CD4-positive, alpha-beta T cell (primary cell): ENCODE measurements at regions not wholly inside any gene's neighbourhood (a gene's known extent, or its start where the extent isn't known, plus 50 kb on each side); places are given as distances from the start of the nearest gene placed in this dataset.

Experiments used
- ATAC-seq: fragments of 200-7000 bp; cut with Tn5 transposase; one replicate; pipeline ENCODE4 v1.10.0; 2022; ENCODE audit warnings: mild to moderate bottlenecking; ENCODE audit not compliant: poor library complexity
- CTCF ChIA-PET: fragments of 350-600 bp; sonication (Branson Sonifier 250); formaldehyde crosslinking; loops from one replicate; lab custom pipeline; 2021; ENCODE audit warnings: antibody characterized with exemption, inconsistent platforms; lab: Charles Lee
- POLR2A ChIA-PET: fragments of 350-600 bp; sonication (Branson Sonifier 250); formaldehyde crosslinking; loops from one replicate; lab custom pipeline; 2021; ENCODE audit warnings: antibody characterized with exemption, inconsistent platforms; lab: Charles Lee
- DNase-seq, 14 experiments: peaks; one replicate each; pipeline ENCODE4 v3.0.0-alpha.2; 2013 to 2020; ENCODE audit warnings: mixed read lengths in 2 of 14
- H3K27ac ChIP-seq, 2 donors: one replicate each; pipeline versions ENCODE4 v1.5.1 to v1.7.0; 2013; ENCODE audit warnings: low read length in 2 of 2, low read depth in 1 of 2, mild to moderate bottlenecking in 1 of 2
- H3K27me3 ChIP-seq, 2 experiments: 1 replicate in 1 of 2; 2 replicates in 1 of 2; pipeline versions ENCODE4 v1.6.1 to v1.7.0; 2013; ENCODE audit warnings: low read length in 2 of 2, control low read depth in 1 of 2, mild to moderate bottlenecking in 1 of 2, moderate library complexity in 1 of 2; ENCODE audit not compliant: insufficient read depth in 2 of 2, control insufficient read depth in 1 of 2
- H3K36me3 ChIP-seq: one replicate; pipeline ENCODE4 v1.6.1; 2013; ENCODE audit warnings: low read length, control low read depth; ENCODE audit not compliant: insufficient read depth
- H3K4me1 ChIP-seq: one replicate; pipeline ENCODE4 v1.6.1; 2013; ENCODE audit warnings: low read length, control low read depth; ENCODE audit not compliant: insufficient read depth
- H3K4me3 ChIP-seq: one replicate; pipeline ENCODE4 v1.5.1; 2013; ENCODE audit warnings: mild to moderate bottlenecking, low read length, moderate library complexity
- H3K9me3 ChIP-seq, 2 experiments: 1 replicate in 1 of 2; 2 replicates in 1 of 2; pipeline versions ENCODE4 v1.6.1 to v1.7.0; 2013; ENCODE audit warnings: low read length in 2 of 2, mild to moderate bottlenecking in 2 of 2, control low read depth in 1 of 2, moderate library complexity in 1 of 2; ENCODE audit not compliant: control insufficient read depth in 1 of 2, insufficient read depth in 1 of 2
- H3K27ac Mint-ChIP-seq: one replicate; pipeline ENCODE4 v1.8.0; 2020; ENCODE audit warnings: mixed read lengths
- H3K27me3 Mint-ChIP-seq: one replicate; pipeline ENCODE4 v1.8.0; 2021; ENCODE audit warnings: mixed read lengths
- H3K36me3 Mint-ChIP-seq: one replicate; pipeline ENCODE4 v1.8.0; 2021; ENCODE audit warnings: low read depth, mixed read lengths
- H3K4me1 Mint-ChIP-seq: one replicate; pipeline ENCODE4 v1.8.0; 2021; ENCODE audit warnings: low read depth, mixed read lengths
- H3K4me3 Mint-ChIP-seq: one replicate; pipeline ENCODE4 v1.8.0; 2020; ENCODE audit warnings: mild to moderate bottlenecking, mixed read lengths
- H3K9me3 Mint-ChIP-seq: one replicate; pipeline ENCODE4 v1.8.0; 2020; ENCODE audit warnings: mixed read lengths
- intact Hi-C, 2 experiments: fragments of 100-400 bp; cut with DNase I in 1 of 2; cut with micrococcal nuclease in 1 of 2; formaldehyde crosslinking; loops; one replicate each; pipeline versions ENCODE4 v1.15.1 to v1.9.0; 2023 to 2025; cut with DNase I, micrococcal nuclease
- TF ChIP-seq, protein P1 (sequence below): fragments of 200-600 bp; IDR thresholded peaks from one replicate; pipeline ENCODE4 v1.8.0; 2022; ENCODE audit warnings: antibody characterized with exemption, mild to moderate bottlenecking

DNA sequence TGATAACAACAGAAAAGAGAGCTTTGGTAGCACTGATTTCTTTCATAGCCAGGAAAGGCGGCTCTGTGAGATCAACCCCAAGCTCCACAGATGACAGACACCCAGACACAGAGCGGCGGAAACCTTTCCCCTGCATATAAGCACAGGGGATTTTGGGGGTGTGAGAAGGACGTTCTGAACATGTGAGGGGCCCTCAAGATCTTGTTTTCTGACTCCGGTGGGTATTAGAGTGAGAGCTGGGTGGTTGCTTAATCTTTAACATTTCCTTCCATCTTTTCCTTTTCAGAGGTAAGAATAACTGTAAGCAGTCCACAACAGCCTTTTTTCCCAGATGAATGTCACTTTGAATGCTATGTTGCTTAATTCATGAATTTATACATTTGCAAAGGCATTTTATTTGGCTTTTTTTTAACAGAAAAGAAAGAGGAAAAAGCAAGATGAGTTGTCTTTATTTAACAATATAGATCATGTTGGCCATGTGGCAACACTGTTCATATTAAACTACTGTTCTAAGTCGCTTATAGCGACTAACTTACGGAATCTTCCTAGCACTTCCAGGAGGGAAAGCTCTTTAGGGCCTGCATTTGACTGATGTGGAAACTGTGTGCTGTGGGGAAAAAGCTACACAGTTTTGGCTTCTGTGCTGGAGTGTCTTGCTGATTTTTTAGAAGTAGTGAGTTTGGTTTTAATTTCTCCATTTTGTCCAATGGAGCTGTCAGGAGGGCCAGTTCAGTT lies 80.5 kb upstream of the NAA20 start:
- H3K4me1 Mint-ChIP-seq: peaks cover 32% of the 10 kb centered on the region
- intact Hi-C loops: no loop called here
- no peaks in the 10 kb centered on the region for H3K36me3 Mint-ChIP-seq
- TF ChIP-seq, protein P1, sequence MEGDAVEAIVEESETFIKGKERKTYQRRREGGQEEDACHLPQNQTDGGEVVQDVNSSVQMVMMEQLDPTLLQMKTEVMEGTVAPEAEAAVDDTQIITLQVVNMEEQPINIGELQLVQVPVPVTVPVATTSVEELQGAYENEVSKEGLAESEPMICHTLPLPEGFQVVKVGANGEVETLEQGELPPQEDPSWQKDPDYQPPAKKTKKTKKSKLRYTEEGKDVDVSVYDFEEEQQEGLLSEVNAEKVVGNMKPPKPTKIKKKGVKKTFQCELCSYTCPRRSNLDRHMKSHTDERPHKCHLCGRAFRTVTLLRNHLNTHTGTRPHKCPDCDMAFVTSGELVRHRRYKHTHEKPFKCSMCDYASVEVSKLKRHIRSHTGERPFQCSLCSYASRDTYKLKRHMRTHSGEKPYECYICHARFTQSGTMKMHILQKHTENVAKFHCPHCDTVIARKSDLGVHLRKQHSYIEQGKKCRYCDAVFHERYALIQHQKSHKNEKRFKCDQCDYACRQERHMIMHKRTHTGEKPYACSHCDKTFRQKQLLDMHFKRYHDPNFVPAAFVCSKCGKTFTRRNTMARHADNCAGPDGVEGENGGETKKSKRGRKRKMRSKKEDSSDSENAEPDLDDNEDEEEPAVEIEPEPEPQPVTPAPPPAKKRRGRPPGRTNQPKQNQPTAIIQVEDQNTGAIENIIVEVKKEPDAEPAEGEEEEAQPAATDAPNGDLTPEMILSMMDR: no peak
- Histone ChIP-seq H3K27ac (no peak overlapping the region), H3K9me3 (no peaks in the 10 kb centered on the region), H3K27me3 (peaks cover 0 to 3% of the 10 kb centered on the region in 2 experiments), H3K4me1 (peaks cover 15% of the 10 kb centered on the region), H3K4me3 (no peak overlapping the region), H3K36me3 (no peaks in the 10 kb centered on the region)
- H3K27me3 Mint-ChIP-seq: peaks cover 12% of the 10 kb centered on the region
- peak overlapping the region; percentile 70 for H3K27ac Mint-ChIP-seq
- ChIA-PET CTCF (no interaction called here), POLR2A (no interaction called here)
- no peaks in the 10 kb centered on the region for H3K9me3 Mint-ChIP-seq
- no peak for DNase-seq
- no peak for ATAC-seq
- H3K4me3 Mint-ChIP-seq: peak overlapping the region; percentile 31

DNA sequence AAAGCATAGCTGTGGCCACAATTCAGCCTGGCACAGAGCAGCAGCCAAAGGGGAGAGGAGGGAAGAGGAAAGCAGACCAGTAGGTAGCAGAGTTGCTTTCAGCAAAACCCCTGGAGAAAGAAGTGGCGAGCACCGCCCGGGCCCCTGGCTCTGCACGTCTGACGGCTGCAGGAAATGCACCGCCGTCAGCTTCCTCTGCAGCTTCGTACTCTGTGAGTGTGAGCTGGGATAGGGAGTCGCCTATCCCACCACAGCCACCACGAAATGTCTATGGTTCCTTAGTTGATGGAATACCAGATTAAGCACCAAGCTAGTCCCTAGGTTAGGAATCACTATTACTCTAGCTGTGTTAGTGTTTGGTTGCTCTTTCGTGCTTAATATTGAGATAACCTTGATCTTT lies 79.9 kb upstream of the NAA20 start:
- H3K4me3 ChIP-seq: peak overlapping the region; percentile 12
- peaks cover 32% of the 10 kb centered on the region for H3K4me1 Mint-ChIP-seq
- ATAC-seq (peak; percentile 75), DNase-seq (peak in 8 of 14 experiments; percentile 2 to 50 (median 20))
- H3K9me3 ChIP-seq: no peaks in the 10 kb centered on the region
- peaks cover 15% of the 10 kb centered on the region for H3K4me1 ChIP-seq
- no peak overlapping the region for H3K27ac ChIP-seq
- TF ChIP-seq, protein P1: no peak
- no peaks in the 10 kb centered on the region for H3K36me3 ChIP-seq
- H3K27ac Mint-ChIP-seq: peak overlapping the region; percentile 70
- ChIA-PET CTCF (no interaction called here), POLR2A (no interaction called here)
- H3K9me3 Mint-ChIP-seq: no peaks in the 10 kb centered on the region
- H3K36me3 Mint-ChIP-seq: no peaks in the 10 kb centered on the region
- H3K27me3 ChIP-seq: peaks cover 0 to 3% of the 10 kb centered on the region in 2 experiments
- peak overlapping the region; percentile 31 for H3K4me3 Mint-ChIP-seq
- intact Hi-C loops: no loop called here
- peaks cover 12% of the 10 kb centered on the region for H3K27me3 Mint-ChIP-seq

DNA sequence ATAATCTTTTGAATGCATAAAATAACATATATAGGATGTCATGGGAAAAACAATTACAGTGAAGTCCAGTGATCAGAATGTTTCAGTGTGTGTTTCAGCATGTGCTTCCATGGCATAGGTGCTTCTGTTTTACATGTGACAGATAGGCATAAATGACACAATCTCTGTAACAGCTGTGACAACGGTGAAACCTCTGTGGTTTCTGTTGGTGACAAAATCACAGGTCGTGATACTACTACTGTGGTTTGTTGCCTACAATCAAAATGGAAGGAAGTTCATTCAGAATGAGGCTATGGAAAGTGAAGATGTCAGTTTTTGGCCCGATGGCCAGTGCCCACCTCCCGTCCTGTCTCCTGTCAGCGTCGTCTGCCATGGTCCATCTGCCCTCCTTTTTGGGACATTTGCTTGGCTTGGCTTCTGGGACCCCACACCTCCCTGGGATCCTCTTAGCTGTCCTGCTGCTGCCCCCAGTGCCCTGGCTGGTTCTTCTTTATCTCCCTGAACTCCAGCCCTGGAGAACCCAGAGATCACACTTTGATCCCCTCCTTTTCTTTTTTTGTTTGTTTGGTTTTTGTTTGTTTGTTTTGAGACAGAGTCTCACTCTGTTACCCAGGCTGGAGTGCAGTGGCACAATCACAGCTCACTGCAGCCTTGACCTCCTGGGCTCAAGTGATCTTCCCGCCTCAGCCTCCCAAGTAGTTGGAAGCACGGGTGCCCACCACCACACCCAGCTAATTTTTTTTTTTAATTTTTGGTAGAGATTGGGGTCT lies 79.3 kb upstream of the NAA20 start:
- TF ChIP-seq, protein P1: no peak
- Histone ChIP-seq H3K27me3 (peaks cover 0 to 3% of the 10 kb centered on the region in 2 experiments), H3K4me1 (peaks cover 15% of the 10 kb centered on the region), H3K27ac (no peak overlapping the region), H3K4me3 (peak overlapping the region; percentile 12), H3K36me3 (no peaks in the 10 kb centered on the region), H3K9me3 (no peaks in the 10 kb centered on the region)
- intact Hi-C loops: no loop called here
- peak overlapping the region; percentile 70 for H3K27ac Mint-ChIP-seq
- DNase-seq (peak in 3 of 14 experiments; percentile 49 to 59 (median 54)), ATAC-seq (peak; percentile 80)
- H3K9me3 Mint-ChIP-seq: no peaks in the 10 kb centered on the region
- CTCF ChIA-PET: no interaction called here
- H3K4me3 Mint-ChIP-seq: peak overlapping the region; percentile 31
- POLR2A ChIA-PET: no interaction called here
- peaks cover 32% of the 10 kb centered on the region for H3K4me1 Mint-ChIP-seq
- H3K27me3 Mint-ChIP-seq: peaks cover 12% of the 10 kb centered on the region
- no peaks in the 10 kb centered on the region for H3K36me3 Mint-ChIP-seq
